Psoas muscle (tissue), 7 donors: ENCODE measurements at regions not wholly inside any gene's neighbourhood (a gene's known extent, or its start where the extent isn't known, plus 50 kb on each side); places are given as distances from the start of the nearest gene placed in this dataset.

Experiments used
- ATAC-seq, 4 donors: fragments of 200-7000 bp; cut with Tn5 transposase; one replicate each; pipeline ENCODE4 v1.9.1; 2020; ENCODE audit warnings: moderate library complexity in 3 of 4, mild to moderate bottlenecking in 2 of 4
- DNase-seq, 2 donors: peaks; one replicate each; pipeline ENCODE4 v3.0.0-alpha.2; 2020
- H3K27ac ChIP-seq: fragments of 200-600 bp; one replicate; pipeline ENCODE4 v1.8.0; 2022
- H3K27me3 ChIP-seq, 3 donors: fragments of 200-600 bp in 1 of 3; one replicate each; pipeline versions ENCODE4 v1.6.1 to v1.8.0; 2013 to 2022; ENCODE audit warnings: low read length in 2 of 3, mild to moderate bottlenecking in 2 of 3, moderate library complexity in 1 of 3; ENCODE audit not compliant: insufficient read depth in 3 of 3
- H3K36me3 ChIP-seq, 2 donors: fragments of 200-600 bp in 1 of 2; one replicate each; pipeline versions ENCODE4 v1.6.1 to v1.8.0; 2013 to 2022; ENCODE audit warnings: low read depth in 1 of 2, mild to moderate bottlenecking in 1 of 2, moderate library complexity in 1 of 2; ENCODE audit not compliant: insufficient read depth in 1 of 2
- H3K4me1 ChIP-seq: fragments of 200-600 bp; one replicate; pipeline ENCODE4 v1.8.0; 2022
- H3K4me3 ChIP-seq: fragments of 200-600 bp; one replicate; pipeline ENCODE4 v1.8.0; 2022; ENCODE audit warnings: mild to moderate bottlenecking
- H3K9me3 ChIP-seq: fragments of 200-600 bp; one replicate; pipeline ENCODE4 v1.8.0; 2022
- CTCF ChIP-seq: fragments of 200-600 bp; IDR thresholded peaks from one replicate; pipeline ENCODE4 v1.8.0; 2022; ENCODE audit warnings: antibody characterized with exemption
- WGBS, 3 donors: extraction: QIAGEN DNeasy Blood & Tissue Kit; methylation state at CpG; one replicate each; pipeline versions ENCODE4 v1.1.6 to v1.1.7; 2013; 5-methylcytosine and 5-hydroxymethylcytosine counted together
- intact Hi-C, 2 donors: fragments of 100-400 bp; cut with DNase I; formaldehyde crosslinking; loops; one replicate each; pipeline versions ENCODE4 v1.11.0 to v1.14.2; 2022
- donor health status: healthy with polysubstance abuse.
- donor health status: DM: no; HTN: no; CAD: no; lungs with moderate emphysema.
- donor health status: Bipolar disorder and iron deficiency.
- donor health status: healthy.
- donor health status: DM: yes; HTN: yes; CAD: no.
- donor health status: DM: no; HTN: no; CAD: no.
- donor health status: DM: yes; HTN: yes; CAD: no.

- TF ChIP-seq CTCF, result no peak
- Histone ChIP-seq H3K4me3 (no peak overlapping the region), H3K27me3 (no peaks in the 10 kb centered on the region), H3K9me3 (no peaks in the 10 kb centered on the region), H3K36me3 (no peaks in the 10 kb centered on the region), H3K27ac (no peak overlapping the region), H3K4me1 (no peaks in the 10 kb centered on the region)
- intact Hi-C loops, result loop anchor here in 1 of 2 donors (10.0 kb wide), 1 partner anchor 653 kb away; no protein-coding TSS in a partner anchor
- ATAC-seq (no peak), DNase-seq (no peak)
- WGBS, 3 donors, result 67 to 78% (median 68%) methylated on average over 3 of the region's 3 CpGs
Measured at GRCh38 chr3:181888234-181888633, 176.5 kb downstream of the SOX2 start.

- Histone ChIP-seq H3K36me3 (no peaks in the 10 kb centered on the region), H3K4me1 (no peaks in the 10 kb centered on the region), H3K27me3 (no peaks in the 10 kb centered on the region), H3K9me3 (no peaks in the 10 kb centered on the region), H3K4me3 (no peak overlapping the region), H3K27ac (no peak overlapping the region)
- TF ChIP-seq CTCF, result no peak
- ATAC-seq (no peak), DNase-seq (no peak)
- intact Hi-C loops, result no loop called here
- 33 to 42% (median 38%) methylated on average over 4 of the region's 4 CpGs for WGBS, 3 donors
Measured at GRCh38 chr3:181892848-181893247, 181.1 kb downstream of the SOX2 start.

- Histone ChIP-seq H3K27ac (no peak overlapping the region), H3K4me1 (no peaks in the 10 kb centered on the region), H3K9me3 (no peaks in the 10 kb centered on the region), H3K36me3 (no peaks in the 10 kb centered on the region), H3K4me3 (no peak overlapping the region), H3K27me3 (no peaks in the 10 kb centered on the region)
- no peak for ATAC-seq
- no peak for TF ChIP-seq CTCF
- DNase-seq, result no peak
- WGBS, 3 donors, result 65 to 69% (median 66%) methylated on average over 2 of the region's 2 CpGs
- intact Hi-C loops, result no loop called here
Measured at GRCh38 chr3:181896605-181897004, 184.9 kb downstream of the SOX2 start.

GRCh38 chr3:181899702-181900101, 188.0 kb downstream of the SOX2 start:
- Histone ChIP-seq H3K27me3 (no peaks in the 10 kb centered on the region), H3K36me3 (no peaks in the 10 kb centered on the region), H3K9me3 (no peaks in the 10 kb centered on the region), H3K4me3 (no peak overlapping the region), H3K4me1 (no peaks in the 10 kb centered on the region), H3K27ac (no peak overlapping the region)
- intact Hi-C loops, result no loop called here
- ATAC-seq (no peak), DNase-seq (no peak)
- whole genome bisulfite sequencing, 3 donors, result 29 to 34% (median 33%) methylated on average over 1 of the region's 1 CpG
- TF ChIP-seq CTCF, result no peak

GRCh38 chr3:181901626-181902025, 189.9 kb downstream of the SOX2 start:
- WGBS, 3 donors, result 46 to 54% (median 48%) methylated on average over 3 of the region's 3 CpGs
- Histone ChIP-seq H3K27ac (no peak overlapping the region), H3K27me3 (no peaks in the 10 kb centered on the region), H3K4me1 (no peaks in the 10 kb centered on the region), H3K4me3 (no peak overlapping the region), H3K36me3 (no peaks in the 10 kb centered on the region), H3K9me3 (no peaks in the 10 kb centered on the region)
- ATAC-seq, result no peak
- TF ChIP-seq CTCF, result no peak
- DNase-seq, result no peak
- intact Hi-C loops, result no loop called here
